ENCODE measurements at regions not wholly inside any gene's neighbourhood (a gene's known extent, or its start where the extent isn't known, plus 50 kb on each side); places are given as distances from the start of the nearest gene placed in this dataset.

- TF ChIP-seq HOXA7 (CRISPR knock-in tag; IDR thresholded peaks at IDR 0.05): no peak
- TF ChIP-seq CTCF (IDR thresholded peaks at IDR 0.05): no peak
- no peak for TF ChIP-seq EP300 (IDR thresholded peaks at IDR 0.05)
Measured at GRCh38 chr2:126775300-126775985, 119.5 kb downstream of the GYPC start.
